ENCODE measurements at regions not wholly inside any gene's neighbourhood (a gene's known extent, or its start where the extent isn't known, plus 50 kb on each side); places are given as distances from the start of the nearest gene placed in this dataset.

- H3K4me3 Mint-ChIP-seq = no peak overlapping the region
- peaks cover 4% of the 10 kb centered on the region for H3K4me1 Mint-ChIP-seq
- no peaks in the 10 kb centered on the region for H3K27me3 Mint-ChIP-seq (ENCODE audit: low read depth)
- peaks cover 2% of the 10 kb centered on the region for H3K9me3 Mint-ChIP-seq
- no peak overlapping the region for H3K27ac Mint-ChIP-seq (ENCODE audit: unreplicated experiment)
- TF ChIP-seq, protein P1, sequence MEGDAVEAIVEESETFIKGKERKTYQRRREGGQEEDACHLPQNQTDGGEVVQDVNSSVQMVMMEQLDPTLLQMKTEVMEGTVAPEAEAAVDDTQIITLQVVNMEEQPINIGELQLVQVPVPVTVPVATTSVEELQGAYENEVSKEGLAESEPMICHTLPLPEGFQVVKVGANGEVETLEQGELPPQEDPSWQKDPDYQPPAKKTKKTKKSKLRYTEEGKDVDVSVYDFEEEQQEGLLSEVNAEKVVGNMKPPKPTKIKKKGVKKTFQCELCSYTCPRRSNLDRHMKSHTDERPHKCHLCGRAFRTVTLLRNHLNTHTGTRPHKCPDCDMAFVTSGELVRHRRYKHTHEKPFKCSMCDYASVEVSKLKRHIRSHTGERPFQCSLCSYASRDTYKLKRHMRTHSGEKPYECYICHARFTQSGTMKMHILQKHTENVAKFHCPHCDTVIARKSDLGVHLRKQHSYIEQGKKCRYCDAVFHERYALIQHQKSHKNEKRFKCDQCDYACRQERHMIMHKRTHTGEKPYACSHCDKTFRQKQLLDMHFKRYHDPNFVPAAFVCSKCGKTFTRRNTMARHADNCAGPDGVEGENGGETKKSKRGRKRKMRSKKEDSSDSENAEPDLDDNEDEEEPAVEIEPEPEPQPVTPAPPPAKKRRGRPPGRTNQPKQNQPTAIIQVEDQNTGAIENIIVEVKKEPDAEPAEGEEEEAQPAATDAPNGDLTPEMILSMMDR (conservative IDR thresholded peaks at IDR 0.05) = no peak
- no peak for DNase-seq (ENCODE audit: low read depth, low spot score)
- no peaks in the 10 kb centered on the region for H3K36me3 Mint-ChIP-seq (ENCODE audit: low read depth)
Observed at GRCh38 chr6:15027472-15027871, 218.4 kb upstream of the JARID2 start.

GRCh38 chr6:15032015-15032414, 213.9 kb upstream of the JARID2 start:
- no peak for DNase-seq (ENCODE audit: low read depth, low spot score)
- TF ChIP-seq, protein P1 (conservative IDR thresholded peaks at IDR 0.05) = no peak
- H3K4me1 Mint-ChIP-seq = peaks cover 6% of the 10 kb centered on the region
- H3K27me3 Mint-ChIP-seq (ENCODE audit: low read depth) = no peaks in the 10 kb centered on the region
- H3K9me3 Mint-ChIP-seq = no peaks in the 10 kb centered on the region
- H3K27ac Mint-ChIP-seq (ENCODE audit: unreplicated experiment) = no peak overlapping the region
- no peak overlapping the region for H3K4me3 Mint-ChIP-seq
- H3K36me3 Mint-ChIP-seq (ENCODE audit: low read depth) = no peaks in the 10 kb centered on the region

- Mint-ChIP-seq H3K9me3 (no peaks in the 10 kb centered on the region), H3K36me3 (ENCODE audit: low read depth) (no peaks in the 10 kb centered on the region)
- TF ChIP-seq, protein P1 (conservative IDR thresholded peaks at IDR 0.05) = no peak
Observed at GRCh38 chr6:15033850-15034203, 212.0 kb upstream of the JARID2 start.

GRCh38 chr6:15036690-15037245, 209.1 kb upstream of the JARID2 start:
- Mint-ChIP-seq H3K9me3 (no peaks in the 10 kb centered on the region), H3K36me3 (ENCODE audit: low read depth) (no peaks in the 10 kb centered on the region), H3K27ac (ENCODE audit: unreplicated experiment) (peak overlapping the region; percentile 28), H3K4me1 (peaks cover 7% of the 10 kb centered on the region), H3K4me3 (no peak overlapping the region), H3K27me3 (ENCODE audit: low read depth) (no peaks in the 10 kb centered on the region)
- no peak for DNase-seq (ENCODE audit: low read depth, low spot score)
- TF ChIP-seq, protein P1 (conservative IDR thresholded peaks at IDR 0.05) = no peak

More at GRCh38 chr6:15033850-15034203, 212.0 kb upstream of the JARID2 start:
- DNase-seq (ENCODE audit: low read depth, low spot score) = no peak
- H3K4me1 Mint-ChIP-seq = peaks cover 7% of the 10 kb centered on the region
- H3K27me3 Mint-ChIP-seq (ENCODE audit: low read depth) = no peaks in the 10 kb centered on the region
- H3K27ac Mint-ChIP-seq (ENCODE audit: unreplicated experiment) = no peak overlapping the region
- H3K4me3 Mint-ChIP-seq = no peak overlapping the region

DNA sequence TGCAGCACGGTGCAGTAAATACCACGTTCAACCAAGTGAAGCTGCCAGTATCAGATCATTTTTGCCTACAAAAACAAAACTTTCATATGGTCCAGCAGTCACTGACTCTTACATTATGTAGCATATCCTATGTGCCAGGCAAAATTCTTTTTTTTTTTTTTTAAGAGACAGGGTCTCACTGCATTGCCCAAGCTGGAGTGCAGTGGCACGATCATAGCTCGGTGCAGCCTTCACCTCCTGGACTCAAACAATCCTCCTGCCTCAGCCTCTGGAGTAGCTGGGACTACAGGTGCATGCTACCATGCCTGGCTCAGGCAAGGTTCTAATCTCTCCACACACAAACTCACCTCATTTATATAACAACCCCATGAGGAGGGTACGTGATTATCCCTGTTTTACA, 208.6 kb upstream of the JARID2 start:
- H3K27me3 Mint-ChIP-seq (ENCODE audit: low read depth) = no peaks in the 10 kb centered on the region
- H3K36me3 Mint-ChIP-seq (ENCODE audit: low read depth) = no peaks in the 10 kb centered on the region
- TF ChIP-seq, protein P1 (conservative IDR thresholded peaks at IDR 0.05) = no peak
- no peak overlapping the region for H3K4me3 Mint-ChIP-seq
- peaks cover 7% of the 10 kb centered on the region for H3K4me1 Mint-ChIP-seq
- H3K9me3 Mint-ChIP-seq = no peaks in the 10 kb centered on the region
- no peak overlapping the region for H3K27ac Mint-ChIP-seq (ENCODE audit: unreplicated experiment)
- DNase-seq (ENCODE audit: low read depth, low spot score) = no peak
